Activated CD4-positive, alpha-beta T cell treated with anti-CD3 and anti-CD28 coated beads, Interleukin-2, amount 10 ng/mL, durations not matched to agents 24 days and 14 days (primary cell): ENCODE measurements at regions not wholly inside any gene's neighbourhood (a gene's known extent, or its start where the extent isn't known, plus 50 kb on each side); places are given as distances from the start of the nearest gene placed in this dataset.
"Not testable (repeated sequence)": the region's sequence is repeated elsewhere in the genome, so short reads cannot be mapped to it uniquely, and the experiment has no call there.

Experiments used
- DNase-seq: peaks from one replicate; pipeline ENCODE4 v3.0.0; 2022
- H3K27ac Mint-ChIP-seq: one replicate; pipeline ENCODE4 v1.8.0; 2022; ENCODE audit warnings: mild to moderate bottlenecking, mixed read lengths
- H3K27me3 Mint-ChIP-seq: one replicate; pipeline ENCODE4 v1.8.0; 2022; ENCODE audit warnings: mixed read lengths
- H3K36me3 Mint-ChIP-seq: one replicate; pipeline ENCODE4 v1.8.0; 2022; ENCODE audit warnings: low read depth, mild to moderate bottlenecking, mixed read lengths
- H3K4me1 Mint-ChIP-seq: one replicate; pipeline ENCODE4 v1.8.0; 2021; ENCODE audit warnings: mixed read lengths
- H3K4me3 Mint-ChIP-seq: one replicate; pipeline ENCODE4 v1.8.0; 2022; ENCODE audit warnings: mild to moderate bottlenecking, moderate library complexity, mixed read lengths
- H3K9me3 Mint-ChIP-seq: one replicate; pipeline ENCODE4 v1.8.0; 2021; ENCODE audit warnings: mixed read lengths
- intact Hi-C: fragments of 100-400 bp; cut with micrococcal nuclease; formaldehyde crosslinking; loops from one replicate; pipeline ENCODE4 v1.15.1; 2023

- H3K36me3 Mint-ChIP-seq, H3K27ac Mint-ChIP-seq, H3K4me3 Mint-ChIP-seq, H3K27me3 Mint-ChIP-seq, DNase-seq, intact Hi-C loops, H3K9me3 Mint-ChIP-seq: not testable (repeated sequence)
- peaks cover 22% of the 10 kb centered on the region for H3K4me1 Mint-ChIP-seq
These were observed 83.1 kb upstream of the CYRIA start for GRCh38 chr2:16748511-16749266.

DNA sequence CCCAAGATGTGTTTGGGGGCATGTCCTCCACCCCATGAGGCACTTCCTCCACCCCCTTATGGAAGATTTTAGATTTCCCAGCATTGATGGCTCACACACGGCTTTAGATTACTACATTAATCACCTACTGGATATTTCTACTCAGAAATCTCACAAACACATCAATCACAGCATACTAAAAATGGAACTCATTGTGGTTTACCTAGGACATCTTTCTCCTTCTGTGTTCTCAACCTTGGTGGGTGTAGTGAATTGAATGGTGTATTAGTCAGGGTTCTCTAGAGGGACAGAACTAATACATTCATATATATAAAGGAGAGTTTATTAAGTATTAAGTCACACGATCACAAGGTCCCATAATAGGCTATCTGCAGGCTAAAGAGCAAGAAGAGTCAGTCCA lies 82.1 kb upstream of the CYRIA start:
- no peaks in the 10 kb centered on the region for H3K36me3 Mint-ChIP-seq
- DNase-seq = no peak
- intact Hi-C loops = loop anchor here (1.0 kb wide), 1 partner anchor 18 kb away; no protein-coding TSS in a partner anchor
- peak overlapping the region; percentile 63 for H3K27ac Mint-ChIP-seq
- peaks cover 2% of the 10 kb centered on the region for H3K27me3 Mint-ChIP-seq
- H3K4me3 Mint-ChIP-seq = peak overlapping the region; percentile 25
- peaks cover 22% of the 10 kb centered on the region for H3K4me1 Mint-ChIP-seq
- H3K9me3 Mint-ChIP-seq = no peaks in the 10 kb centered on the region

DNA sequence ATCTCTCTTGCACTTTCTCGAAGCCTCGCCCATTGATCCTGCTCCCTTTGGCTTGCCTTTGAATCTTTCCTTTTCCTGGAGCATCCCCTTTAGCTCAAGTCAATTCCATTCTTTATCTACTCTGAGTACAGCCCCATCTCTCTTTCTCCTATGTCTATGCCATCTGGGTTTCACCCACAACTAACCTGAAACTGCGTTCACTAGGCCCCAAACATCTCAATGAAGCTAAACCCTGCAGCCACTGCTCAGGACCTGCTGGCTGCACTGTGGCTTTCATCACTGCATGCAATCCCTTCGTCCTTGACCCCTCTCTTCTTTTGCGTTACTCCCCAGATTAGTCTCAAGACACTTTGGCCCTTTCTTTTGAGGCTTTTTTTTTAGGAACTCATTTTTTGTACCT lies 81.6 kb upstream of the CYRIA start:
- no peak for DNase-seq
- peak overlapping the region; percentile 63 for H3K27ac Mint-ChIP-seq
- no peaks in the 10 kb centered on the region for H3K36me3 Mint-ChIP-seq
- intact Hi-C loops = loop anchor here (1.0 kb wide), 1 partner anchor 18 kb away; no protein-coding TSS in a partner anchor
- H3K4me3 Mint-ChIP-seq = peak overlapping the region; percentile 25
- peaks cover 22% of the 10 kb centered on the region for H3K4me1 Mint-ChIP-seq
- no peaks in the 10 kb centered on the region for H3K9me3 Mint-ChIP-seq
- peaks cover 2% of the 10 kb centered on the region for H3K27me3 Mint-ChIP-seq

DNA sequence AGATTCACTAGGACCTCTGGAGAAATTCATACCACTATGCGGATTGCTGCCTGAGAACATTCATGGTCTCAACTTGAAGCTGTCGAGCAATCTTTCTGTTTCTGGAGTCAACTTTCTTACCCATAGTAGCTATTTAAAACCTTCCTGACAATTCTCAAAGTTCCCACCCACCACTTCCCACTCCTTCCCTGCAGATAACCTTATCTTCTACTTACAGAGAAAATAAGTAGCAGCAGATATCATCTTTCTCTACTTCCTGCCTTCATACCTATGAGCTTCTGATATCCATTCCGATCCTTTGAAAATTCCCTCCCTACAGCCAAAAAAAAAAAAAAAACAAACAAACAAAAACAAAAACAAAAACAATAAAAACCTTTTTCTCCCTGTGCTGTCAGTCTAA lies 81.2 kb upstream of the CYRIA start:
- no peaks in the 10 kb centered on the region for H3K36me3 Mint-ChIP-seq
- peak overlapping the region; percentile 63 for H3K27ac Mint-ChIP-seq
- H3K9me3 Mint-ChIP-seq = no peaks in the 10 kb centered on the region
- H3K4me3 Mint-ChIP-seq = peak overlapping the region; percentile 43
- peaks cover 2% of the 10 kb centered on the region for H3K27me3 Mint-ChIP-seq
- peaks cover 22% of the 10 kb centered on the region for H3K4me1 Mint-ChIP-seq
- DNase-seq = no peak
- intact Hi-C loops = loop anchor here (1.0 kb wide), 1 partner anchor 18 kb away; no protein-coding TSS in a partner anchor

GRCh38 chr2:16746329-16746728 lies 80.7 kb upstream of the CYRIA start:
- Mint-ChIP-seq H3K4me3 (peak overlapping the region; percentile 43), H3K27me3 (peaks cover 2% of the 10 kb centered on the region), H3K36me3 (no peaks in the 10 kb centered on the region), H3K9me3 (no peaks in the 10 kb centered on the region), H3K27ac (peak overlapping the region; percentile 56), H3K4me1 (peaks cover 22% of the 10 kb centered on the region)
- intact Hi-C loops = no loop called here
- no peak for DNase-seq

- no peaks in the 10 kb centered on the region for H3K9me3 Mint-ChIP-seq
- H3K27ac Mint-ChIP-seq = no peak overlapping the region
- intact Hi-C loops = no loop called here
- H3K4me1 Mint-ChIP-seq = peaks cover 22% of the 10 kb centered on the region
- no peak for DNase-seq
- peaks cover 2% of the 10 kb centered on the region for H3K27me3 Mint-ChIP-seq
- no peak overlapping the region for H3K4me3 Mint-ChIP-seq
- no peaks in the 10 kb centered on the region for H3K36me3 Mint-ChIP-seq
These were observed 79.8 kb upstream of the CYRIA start for GRCh38 chr2:16745466-16745865.

GRCh38 chr2:16744521-16744920 lies 78.9 kb upstream of the CYRIA start:
- Mint-ChIP-seq H3K4me3 (no peak overlapping the region), H3K9me3 (no peaks in the 10 kb centered on the region), H3K4me1 (peaks cover 22% of the 10 kb centered on the region), H3K27me3 (peaks cover 2% of the 10 kb centered on the region), H3K27ac (no peak overlapping the region), H3K36me3 (no peaks in the 10 kb centered on the region)
- no peak for DNase-seq
- intact Hi-C loops = no loop called here

- Mint-ChIP-seq H3K9me3 (no peaks in the 10 kb centered on the region), H3K4me1 (peaks cover 13% of the 10 kb centered on the region), H3K36me3 (no peaks in the 10 kb centered on the region), H3K27ac (no peak overlapping the region), H3K27me3 (peaks cover 4% of the 10 kb centered on the region), H3K4me3 (no peak overlapping the region)
- no peak for DNase-seq
- intact Hi-C loops = no loop called here
These were observed 76.4 kb upstream of the CYRIA start for GRCh38 chr2:16742026-16742425.

DNA sequence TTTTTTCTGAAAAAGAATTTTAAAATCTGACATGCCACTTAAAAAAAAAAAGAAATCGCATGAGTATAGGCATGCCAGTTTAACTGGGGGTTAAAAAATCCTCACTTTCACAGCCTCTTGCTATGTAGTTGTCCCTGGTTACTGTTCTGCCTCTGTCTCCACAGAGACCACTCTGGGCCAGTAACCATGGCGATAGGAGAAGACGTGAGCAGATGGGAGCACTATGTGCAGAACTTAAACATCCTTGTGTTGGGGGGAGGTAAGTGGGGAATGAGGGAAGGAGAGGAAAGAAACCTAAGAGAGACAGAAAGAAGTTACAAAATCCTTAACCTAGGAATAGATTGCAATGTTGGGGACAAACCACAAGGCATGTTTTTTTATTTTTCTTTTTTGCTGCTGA lies 75.9 kb upstream of the CYRIA start:
- Mint-ChIP-seq H3K4me1 (peaks cover 8% of the 10 kb centered on the region), H3K27me3 (peaks cover 4% of the 10 kb centered on the region), H3K9me3 (no peaks in the 10 kb centered on the region), H3K36me3 (no peaks in the 10 kb centered on the region), H3K27ac (no peak overlapping the region), H3K4me3 (no peak overlapping the region)
- no peak for DNase-seq
- intact Hi-C loops = no loop called here

- no peaks in the 10 kb centered on the region for H3K9me3 Mint-ChIP-seq
- no peaks in the 10 kb centered on the region for H3K36me3 Mint-ChIP-seq
- DNase-seq = no peak
- no peaks in the 10 kb centered on the region for H3K4me1 Mint-ChIP-seq
- no peak overlapping the region for H3K27ac Mint-ChIP-seq
- H3K4me3 Mint-ChIP-seq = no peak overlapping the region
- H3K27me3 Mint-ChIP-seq = peaks cover 6% of the 10 kb centered on the region
- intact Hi-C loops = no loop called here
These were observed 74.3 kb upstream of the CYRIA start for GRCh38 chr2:16739778-16740581.

DNA sequence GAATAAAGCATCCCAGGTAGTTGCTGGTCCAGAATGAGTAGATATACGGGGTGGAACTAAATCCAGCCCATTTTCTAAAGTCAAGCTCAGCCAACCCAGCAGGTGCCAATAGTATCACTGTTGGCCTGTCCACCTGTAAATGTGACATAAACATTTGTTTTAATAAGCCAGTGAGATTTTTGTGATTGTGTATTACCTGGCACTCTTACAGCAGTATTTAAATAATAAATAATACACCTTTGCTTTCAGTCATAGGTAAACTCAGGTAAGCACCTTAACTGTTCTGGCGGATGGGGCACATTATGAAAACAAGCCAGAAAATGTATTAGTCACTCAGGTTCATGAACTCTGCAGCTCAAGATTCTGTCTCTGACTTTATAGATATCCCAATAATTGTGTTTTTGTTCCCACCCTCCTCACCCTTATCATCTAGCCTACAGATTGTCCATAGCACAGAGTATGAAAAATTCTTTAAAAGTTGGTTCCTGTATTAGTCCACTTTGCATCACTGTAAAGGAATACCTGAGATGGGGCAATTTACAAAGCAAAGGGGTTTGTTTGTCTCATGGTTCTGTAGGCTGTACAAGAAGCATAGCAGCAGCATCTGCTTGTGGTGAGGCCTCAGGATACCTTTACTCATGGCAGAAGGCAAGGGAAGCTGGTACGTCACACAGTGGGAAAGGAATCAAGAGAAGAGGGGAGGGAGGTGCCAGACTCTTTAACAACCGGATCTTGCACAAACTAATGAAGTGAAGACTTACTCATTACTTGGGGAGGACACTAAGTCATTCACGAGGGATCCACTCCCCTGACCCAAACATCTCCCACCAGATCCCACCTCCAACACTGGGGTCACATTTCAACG lies 73.0 kb upstream of the CYRIA start:
- Mint-ChIP-seq H3K9me3 (no peaks in the 10 kb centered on the region), H3K4me3 (no peak overlapping the region), H3K36me3 (no peaks in the 10 kb centered on the region), H3K27me3 (peaks cover 4% of the 10 kb centered on the region), H3K4me1 (no peaks in the 10 kb centered on the region), H3K27ac (no peak overlapping the region)
- no peak for DNase-seq
- intact Hi-C loops = no loop called here

DNA sequence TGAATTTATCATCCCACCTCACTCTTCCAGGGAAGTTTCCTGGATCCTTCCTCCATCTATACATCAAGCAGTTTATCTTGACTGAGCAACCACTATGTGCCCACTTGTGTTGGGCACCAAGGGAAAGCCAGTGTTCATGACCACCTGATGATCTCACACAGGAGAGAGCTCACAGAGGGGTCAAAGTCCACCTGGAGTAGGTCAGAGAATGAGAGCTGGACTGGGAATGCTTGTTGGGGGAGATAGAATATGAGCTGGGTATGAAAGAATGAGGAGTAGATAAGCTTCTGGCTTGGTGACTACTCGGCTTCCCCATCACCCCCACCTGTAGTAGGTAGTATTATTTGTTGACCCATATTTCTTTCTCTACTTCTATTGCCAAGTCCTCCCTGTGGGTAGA lies 72.2 kb upstream of the CYRIA start:
- Mint-ChIP-seq H3K9me3 (no peaks in the 10 kb centered on the region), H3K4me1 (no peaks in the 10 kb centered on the region), H3K36me3 (no peaks in the 10 kb centered on the region), H3K27me3 (peaks cover 4% of the 10 kb centered on the region), H3K27ac (no peak overlapping the region), H3K4me3 (no peak overlapping the region)
- no peak for DNase-seq
- intact Hi-C loops = no loop called here

DNA sequence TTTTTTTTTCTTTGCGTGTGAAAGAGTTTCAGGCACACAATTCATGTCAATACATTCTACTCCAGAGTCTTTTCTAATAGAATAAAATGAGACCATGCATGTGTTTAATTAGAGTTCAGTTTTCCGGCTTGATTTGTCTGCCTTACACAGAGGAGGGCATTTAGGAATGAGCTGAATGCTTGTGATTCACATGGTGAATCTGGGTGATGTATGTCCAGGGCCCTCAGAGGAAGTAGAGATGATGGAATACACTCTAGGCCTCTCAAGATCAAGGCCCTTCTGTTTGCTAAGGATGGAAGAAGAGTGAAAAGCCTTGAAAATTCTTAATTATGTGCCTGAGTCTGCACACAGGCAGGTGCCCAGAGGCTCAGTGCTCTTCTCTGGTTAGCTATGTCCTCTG lies 71.0 kb upstream of the CYRIA start:
- Mint-ChIP-seq H3K27me3 (peaks cover 4% of the 10 kb centered on the region), H3K27ac (no peak overlapping the region), H3K4me1 (no peaks in the 10 kb centered on the region), H3K36me3 (no peaks in the 10 kb centered on the region), H3K9me3 (no peaks in the 10 kb centered on the region), H3K4me3 (no peak overlapping the region)
- no peak for DNase-seq
- intact Hi-C loops = no loop called here
